Trophoblast cell (in vitro differentiated cells and primary cell): ENCODE measurements at regions not wholly inside any gene's neighbourhood (a gene's known extent, or its start where the extent isn't known, plus 50 kb on each side); places are given as distances from the start of the nearest gene placed in this dataset.

ENCODE experiments used
- DNase-seq, 2 donors: peaks; one replicate each; pipeline ENCODE4 v3.0.0-alpha.2; 2016
- H2AFZ ChIP-seq: 2 replicates; pipeline ENCODE4 v1.6.1; 2013; ENCODE audit warnings: low read length, moderate library complexity, mild to moderate bottlenecking; ENCODE audit not compliant: insufficient read depth, poor library complexity
- H2AK5ac ChIP-seq: 2 replicates; pipeline ENCODE4 v1.6.1; 2013; ENCODE audit warnings: mild to moderate bottlenecking, low read length
- H2BK120ac ChIP-seq: 2 replicates; pipeline ENCODE4 v1.6.1; 2013; ENCODE audit warnings: low read length, mild to moderate bottlenecking, moderate library complexity; ENCODE audit not compliant: insufficient read depth, poor library complexity
- H2BK12ac ChIP-seq: 2 replicates; pipeline ENCODE4 v1.6.1; 2013; ENCODE audit warnings: mild to moderate bottlenecking, low read length, moderate library complexity
- H2BK5ac ChIP-seq: 2 replicates; pipeline ENCODE4 v1.6.1; 2013; ENCODE audit warnings: low read length, low read depth, moderate library complexity, mild to moderate bottlenecking; ENCODE audit not compliant: poor library complexity
- H3K14ac ChIP-seq: 2 replicates; pipeline ENCODE4 v1.6.1; 2013; ENCODE audit warnings: mild to moderate bottlenecking, low read length
- H3K18ac ChIP-seq: 2 replicates; pipeline ENCODE4 v1.6.1; 2013; ENCODE audit warnings: mild to moderate bottlenecking, low read length
- H3K23ac ChIP-seq: 2 replicates; pipeline ENCODE4 v1.6.1; 2013; ENCODE audit warnings: low read length
- H3K27ac ChIP-seq: 2 replicates; pipeline ENCODE4 v1.5.1; 2013; ENCODE audit warnings: low read depth, mild to moderate bottlenecking, inconsistent platforms, low read length, moderate library complexity
- H3K27me3 ChIP-seq: 2 replicates; pipeline ENCODE4 v1.6.1; 2013; ENCODE audit warnings: inconsistent platforms, mild to moderate bottlenecking, low read length, moderate library complexity; ENCODE audit not compliant: insufficient read depth
- H3K36me3 ChIP-seq, 2 experiments: 1 replicate in 1 of 2; 2 replicates in 1 of 2; pipeline ENCODE4 v1.6.1; 2013; ENCODE audit warnings: low read length in 2 of 2, mild to moderate bottlenecking in 2 of 2, moderate library complexity in 1 of 2; ENCODE audit not compliant: insufficient read depth in 2 of 2, control insufficient read depth in 1 of 2
- H3K4ac ChIP-seq: 2 replicates; pipeline ENCODE4 v1.6.1; 2013; ENCODE audit warnings: low read depth, mild to moderate bottlenecking, low read length, moderate library complexity
- H3K4me1 ChIP-seq, 2 experiments: 1 replicate in 1 of 2; 2 replicates in 1 of 2; pipeline ENCODE4 v1.6.1; 2013; ENCODE audit warnings: low read length in 2 of 2, mild to moderate bottlenecking in 2 of 2, moderate library complexity in 1 of 2; ENCODE audit not compliant: insufficient read depth in 2 of 2, control insufficient read depth in 1 of 2
- H3K4me2 ChIP-seq: 2 replicates; pipeline ENCODE4 v1.6.1; 2013; ENCODE audit warnings: inconsistent platforms, mild to moderate bottlenecking, low read length, moderate library complexity
- H3K4me3 ChIP-seq: 2 replicates; pipeline ENCODE4 v1.5.1; 2013; ENCODE audit warnings: mild to moderate bottlenecking, low read depth, low read length, inconsistent platforms
- H3K79me1 ChIP-seq: one replicate; pipeline ENCODE4 v1.6.1; 2013; ENCODE audit warnings: low read length
- H3K79me2 ChIP-seq: 2 replicates; pipeline ENCODE4 v1.6.1; 2013; ENCODE audit warnings: low read length, mild to moderate bottlenecking; ENCODE audit not compliant: control insufficient read depth, insufficient read depth, poor library complexity
- H3K9ac ChIP-seq: 2 replicates; pipeline ENCODE4 v1.6.1; 2013; ENCODE audit warnings: mild to moderate bottlenecking, low read length
- H3K9me3 ChIP-seq: 2 replicates; pipeline ENCODE4 v1.6.1; 2013; ENCODE audit warnings: low read depth, mild to moderate bottlenecking, control low read depth, inconsistent platforms, low read length; ENCODE audit not compliant: insufficient read depth
- H4K12ac ChIP-seq: 2 replicates; pipeline ENCODE4 v1.6.1; 2013; ENCODE audit warnings: low read depth, mild to moderate bottlenecking, low read length, moderate library complexity
- H4K8ac ChIP-seq: 2 replicates; pipeline ENCODE4 v1.6.1; 2013; ENCODE audit warnings: low read depth, mild to moderate bottlenecking, low read length, moderate library complexity
- H4K91ac ChIP-seq: one replicate; pipeline ENCODE4 v1.6.1; 2013; ENCODE audit warnings: low read depth, mild to moderate bottlenecking, low read length, moderate library complexity
- WGBS: extraction: QIAGEN DNeasy Blood & Tissue Kit; methylation state at CpG from one replicate; pipeline ENCODE4 v1.1.7; 2013; ENCODE audit warnings: missing lambda C conversion rate; ENCODE audit not compliant: insufficient read length, insufficient coverage; ENCODE audit errors: extremely low coverage; 5-methylcytosine and 5-hydroxymethylcytosine counted together

DNA sequence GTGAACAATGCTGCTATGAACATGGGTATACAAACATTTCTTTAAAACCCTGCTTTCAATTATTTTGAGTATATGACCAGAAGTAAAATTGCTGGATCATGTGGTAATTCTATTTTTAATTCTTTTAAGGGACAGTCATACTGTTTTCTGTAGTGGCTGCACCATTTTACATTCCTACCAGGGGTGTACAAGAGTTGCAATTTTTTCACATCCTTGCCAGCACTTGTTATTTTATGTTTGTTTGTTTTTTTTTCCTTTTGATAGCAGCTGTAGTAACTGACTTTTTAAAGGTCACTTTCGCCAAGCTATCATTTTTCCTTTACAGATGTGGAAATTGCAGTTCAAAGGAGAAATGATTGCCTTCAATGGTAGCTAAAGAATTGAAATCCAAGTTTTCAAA lies 99.5 kb downstream of the GPR85 start:
- Histone ChIP-seq H4K8ac (no peak overlapping the region), H4K12ac (no peak overlapping the region)

GRCh38 chr7:112986256-112987031 lies 100.2 kb downstream of the GPR85 start:
- Histone ChIP-seq H3K14ac (no peak overlapping the region), H2AK5ac (no peak overlapping the region), H4K91ac (peak overlapping the region; percentile 47), H2BK5ac (peak overlapping the region; percentile 73), H3K4ac (no peak overlapping the region), H3K27ac (peak overlapping the region; percentile 93), H4K8ac (no peak overlapping the region), H3K36me3 (no peaks in the 10 kb centered on the region), H3K9ac (no peak overlapping the region), H3K4me1 (peaks cover 0 to 5% of the 10 kb centered on the region in 2 experiments), H3K18ac (no peak overlapping the region), H3K27me3 (no peaks in the 10 kb centered on the region), H3K4me2 (peak overlapping the region; percentile 33), H4K12ac (no peak overlapping the region), H3K23ac (no peak overlapping the region), H3K79me1 (peaks cover 5% of the 10 kb centered on the region), H3K79me2 (no peaks in the 10 kb centered on the region), H2BK120ac (peak overlapping the region; percentile 51), H2AFZ (no peak overlapping the region), H3K9me3 (no peaks in the 10 kb centered on the region), H2BK12ac (peak overlapping the region; percentile 58), H3K4me3 (no peak overlapping the region)
- peak; percentile 25 to 72 for DNase-seq
- no CpG with 5 or more reads among the region's 3 CpGs for WGBS

More for the DNA sequence above, 99.5 kb downstream of the GPR85 start:
- H3K9ac ChIP-seq, result no peak overlapping the region
- H3K79me1 ChIP-seq, result peaks cover 5% of the 10 kb centered on the region
- H3K4ac ChIP-seq, result no peak overlapping the region
- H3K4me2 ChIP-seq, result no peak overlapping the region
- H2BK12ac ChIP-seq, result no peak overlapping the region
- H3K9me3 ChIP-seq, result no peaks in the 10 kb centered on the region
- no peak overlapping the region for H3K14ac ChIP-seq
- H2AK5ac ChIP-seq, result no peak overlapping the region
- no peaks in the 10 kb centered on the region for H3K36me3 ChIP-seq
- H3K4me1 ChIP-seq, result peaks cover 0 to 5% of the 10 kb centered on the region in 2 experiments
- no peak overlapping the region for H2BK5ac ChIP-seq
- no peak overlapping the region for H2AFZ ChIP-seq
- no peak for DNase-seq
- H3K79me2 ChIP-seq, result no peaks in the 10 kb centered on the region
- H2BK120ac ChIP-seq, result no peak overlapping the region
- no peak overlapping the region for H3K23ac ChIP-seq
- H3K18ac ChIP-seq, result no peak overlapping the region
- no peak overlapping the region for H4K91ac ChIP-seq
- no CpG with 5 or more reads among the region's 1 CpG for WGBS
- no peak overlapping the region for H3K27ac ChIP-seq
- no peak overlapping the region for H3K4me3 ChIP-seq
- H3K27me3 ChIP-seq, result no peaks in the 10 kb centered on the region

DNA sequence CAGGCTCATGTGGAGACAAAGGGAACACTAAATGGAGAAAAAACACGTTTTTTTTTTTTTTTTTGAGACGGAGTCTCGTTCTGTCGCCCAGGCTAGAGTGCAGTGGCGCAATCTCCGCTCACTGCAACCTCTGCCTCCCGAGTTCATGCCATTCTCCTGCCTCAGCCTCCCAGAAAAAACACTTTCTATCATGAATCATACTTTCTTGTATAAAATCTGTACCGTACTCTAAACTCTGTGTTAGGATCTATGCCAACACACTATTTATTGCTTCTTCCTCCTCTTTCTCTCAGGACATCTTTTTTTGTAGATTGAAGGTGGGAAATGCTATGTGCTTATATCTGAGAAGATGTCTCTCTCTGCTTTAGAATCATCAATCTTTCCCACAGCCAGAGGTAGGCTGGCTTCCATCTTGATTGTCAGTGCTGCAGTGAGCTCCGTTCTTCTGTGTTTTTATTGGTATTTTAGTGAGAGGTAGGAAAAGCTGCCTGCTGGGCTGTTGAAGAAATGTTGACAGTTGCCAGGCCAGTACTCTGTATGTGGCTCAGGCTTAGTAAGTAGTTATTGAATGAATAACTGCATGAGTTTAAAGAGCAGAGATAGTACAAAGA lies 101.1 kb downstream of the GPR85 start:
- Histone ChIP-seq H3K4ac (no peak overlapping the region), H3K36me3 (no peaks in the 10 kb centered on the region), H3K18ac (no peak overlapping the region), H3K4me1 (peaks cover 0 to 3% of the 10 kb centered on the region in 2 experiments), H2BK12ac (no peak overlapping the region), H3K27me3 (no peaks in the 10 kb centered on the region), H3K14ac (no peak overlapping the region), H3K4me2 (peak overlapping the region; percentile 13), H3K23ac (no peak overlapping the region), H4K12ac (no peak overlapping the region), H2AK5ac (no peak overlapping the region), H3K79me1 (peaks cover 5% of the 10 kb centered on the region), H3K79me2 (no peaks in the 10 kb centered on the region), H3K9me3 (no peaks in the 10 kb centered on the region), H3K27ac (peak overlapping the region; percentile 93), H3K4me3 (no peak overlapping the region), H4K8ac (no peak overlapping the region), H2BK120ac (no peak overlapping the region), H3K9ac (no peak overlapping the region), H2AFZ (no peak overlapping the region), H2BK5ac (peak overlapping the region; percentile 63), H4K91ac (no peak overlapping the region)
- DNase-seq, result peak in 1 of 2 donors; percentile 63
- WGBS, result no CpG with 5 or more reads among the region's 9 CpGs

DNA sequence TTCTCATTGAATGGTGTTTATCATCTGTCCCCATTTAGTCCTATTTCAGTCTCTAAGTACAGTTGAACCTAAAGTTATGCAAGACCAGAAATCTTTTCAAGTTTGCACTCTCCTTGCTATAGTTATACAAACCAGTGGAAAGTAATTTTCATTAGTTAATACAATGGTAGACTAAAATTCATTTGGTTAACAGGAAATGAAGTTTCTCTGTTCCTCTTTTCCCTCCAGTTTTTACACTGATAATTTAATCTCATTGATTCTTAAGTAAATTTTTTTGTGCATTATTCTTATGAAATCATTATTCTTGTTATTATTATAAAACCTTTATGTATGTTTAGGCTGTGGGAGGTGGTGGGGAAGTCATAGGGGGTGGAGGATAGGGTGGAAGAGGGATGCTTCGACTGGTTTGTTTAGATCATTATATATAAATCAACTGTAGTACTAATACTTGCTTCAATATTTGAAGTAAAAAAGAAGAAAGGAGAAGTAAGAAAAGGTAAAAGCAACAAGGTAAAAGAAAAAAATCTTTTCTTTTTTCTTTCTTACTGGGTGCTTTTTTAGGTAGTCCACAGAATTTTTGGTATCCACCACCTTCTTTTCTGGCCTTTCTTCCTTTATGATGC lies 104.1 kb downstream of the GPR85 start:
- no peaks in the 10 kb centered on the region for H3K79me2 ChIP-seq
- no CpG with 5 or more reads among the region's 1 CpG for WGBS
- H3K4me2 ChIP-seq, result no peak overlapping the region
- peak overlapping the region; percentile 33 for H2BK120ac ChIP-seq
- no peaks in the 10 kb centered on the region for H3K27me3 ChIP-seq
- H3K9me3 ChIP-seq, result no peaks in the 10 kb centered on the region
- no peak overlapping the region for H3K27ac ChIP-seq
- no peak overlapping the region for H4K8ac ChIP-seq
- no peak overlapping the region for H2AFZ ChIP-seq
- no peak overlapping the region for H3K4me3 ChIP-seq
- no peak overlapping the region for H3K4ac ChIP-seq
- no peak overlapping the region for H3K9ac ChIP-seq
- H3K36me3 ChIP-seq, result no peaks in the 10 kb centered on the region
- peak overlapping the region; percentile 58 for H2BK12ac ChIP-seq
- no peak overlapping the region for H4K12ac ChIP-seq
- H3K14ac ChIP-seq, result no peak overlapping the region
- H3K4me1 ChIP-seq, result peaks cover 0 to 2% of the 10 kb centered on the region in 2 experiments
- H2BK5ac ChIP-seq, result no peak overlapping the region
- H4K91ac ChIP-seq, result no peak overlapping the region
- H2AK5ac ChIP-seq, result no peak overlapping the region
- H3K23ac ChIP-seq, result no peak overlapping the region
- no peak overlapping the region for H3K18ac ChIP-seq
- H3K79me1 ChIP-seq, result peaks cover 5% of the 10 kb centered on the region
- DNase-seq, result no peak
